ENCODE measurements at regions not wholly inside any gene's neighbourhood (a gene's known extent, or its start where the extent isn't known, plus 50 kb on each side); places are given as distances from the start of the nearest gene placed in this dataset.

GRCh38 chr13:100854006-100854405, 179.4 kb upstream of the TMTC4 start:
- DNase-seq (no peak), ATAC-seq (no peak)

- DNase-seq: no peak
- no peak for ATAC-seq
Measured at GRCh38 chr13:100853434-100853833, 178.8 kb upstream of the TMTC4 start.

- DNase-seq (no peak), ATAC-seq (no peak)
Measured at GRCh38 chr13:100852146-100852545, 177.6 kb upstream of the TMTC4 start.

GRCh38 chr13:100848304-100848703, 173.7 kb upstream of the TMTC4 start:
- DNase-seq (no peak), ATAC-seq (no peak)

DNA sequence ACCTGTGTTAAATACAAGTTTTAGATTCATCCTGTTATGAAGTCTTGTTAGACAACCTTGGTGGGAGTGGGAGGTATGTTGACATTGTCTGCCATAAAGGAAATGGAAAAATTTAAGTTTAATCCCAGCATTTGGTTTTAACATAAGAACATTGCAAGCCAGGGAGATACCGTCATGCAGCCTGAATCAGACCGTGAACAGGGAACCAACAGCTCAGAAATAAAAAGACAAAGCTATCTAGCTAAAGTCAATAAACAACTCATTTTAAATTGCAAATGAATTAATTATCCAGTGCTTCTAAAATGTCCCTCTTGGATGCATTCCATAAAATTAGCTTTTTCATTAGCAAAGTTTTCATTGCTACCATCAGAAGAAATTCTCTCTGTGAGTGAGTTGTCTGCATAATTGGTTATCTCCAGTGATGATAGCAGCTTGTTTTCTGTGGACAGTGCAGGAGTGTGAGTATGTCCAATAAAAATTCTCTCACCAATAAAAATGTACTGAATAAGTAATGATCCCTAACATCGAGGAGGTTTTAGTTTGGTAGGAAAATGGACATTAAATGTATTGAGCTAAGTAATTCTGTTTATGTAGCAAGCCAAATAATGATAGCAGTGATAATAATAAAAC, 170.6 kb upstream of the TMTC4 start:
- ATAC-seq: no peak
- DNase-seq: no peak

- DNase-seq (no peak), ATAC-seq (no peak)
Measured at GRCh38 chr13:100842136-100842535, 167.5 kb upstream of the TMTC4 start.

- DNase-seq (no peak), ATAC-seq (no peak)
Measured at GRCh38 chr13:100838387-100838786, 163.8 kb upstream of the TMTC4 start.

- no peak for DNase-seq
- no peak for ATAC-seq
Measured at GRCh38 chr13:100837631-100838030, 163.0 kb upstream of the TMTC4 start.

GRCh38 chr13:100836711-100837110, 162.1 kb upstream of the TMTC4 start:
- DNase-seq: no peak
- no peak for ATAC-seq

GRCh38 chr13:100835695-100836094, 161.1 kb upstream of the TMTC4 start:
- DNase-seq (no peak), ATAC-seq (no peak)

DNA sequence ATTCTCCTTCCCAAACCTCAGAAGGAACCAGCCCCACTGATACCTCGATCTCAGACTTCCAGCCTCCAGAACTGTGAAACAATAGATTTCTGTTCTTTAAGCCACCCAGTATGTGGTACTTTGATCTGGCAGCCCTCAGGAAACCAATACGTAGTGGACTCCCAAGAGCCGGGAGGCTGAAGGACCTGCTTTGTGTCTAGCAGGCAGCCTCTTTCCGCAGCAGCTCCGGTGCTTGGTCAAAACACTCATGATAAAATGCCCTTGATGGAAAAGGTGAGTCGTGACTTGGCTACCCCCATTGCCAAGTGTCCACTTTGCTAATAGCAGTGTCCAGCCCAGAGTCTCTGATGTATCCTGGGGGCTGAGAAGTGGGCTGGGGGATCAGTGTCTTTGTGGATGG, 158.8 kb upstream of the TMTC4 start:
- DNase-seq (no peak), ATAC-seq (no peak)

GRCh38 chr13:100828226-100828625, 153.6 kb upstream of the TMTC4 start:
- DNase-seq: no peak
- no peak for ATAC-seq

GRCh38 chr13:100827489-100828176, 153.0 kb upstream of the TMTC4 start:
- DNase-seq (no peak), ATAC-seq (no peak)

GRCh38 chr13:100826441-100826840, 151.8 kb upstream of the TMTC4 start:
- no peak for ATAC-seq

DNA sequence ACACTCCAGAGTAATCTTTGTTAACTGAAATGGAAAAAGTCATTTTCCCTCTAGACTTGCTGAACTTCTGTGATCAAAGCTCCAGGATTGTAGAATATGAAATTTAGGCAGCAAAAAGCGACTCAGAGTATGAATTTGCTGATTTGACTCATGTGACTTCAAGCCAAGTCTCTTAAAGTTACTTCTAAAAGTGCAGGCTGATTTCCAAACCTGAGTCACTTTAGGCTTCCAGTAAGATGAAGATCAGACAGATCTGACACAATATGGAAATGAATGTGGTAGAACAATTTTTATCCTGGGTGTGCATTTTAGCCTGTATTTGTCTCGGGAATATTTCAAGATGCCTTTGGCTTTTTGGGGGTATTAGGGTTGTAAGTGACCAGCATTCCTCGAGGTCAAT, 151.0 kb upstream of the TMTC4 start:
- DNase-seq (no peak), ATAC-seq (no peak)

More at GRCh38 chr13:100826441-100826840, 151.8 kb upstream of the TMTC4 start:
- no peak for DNase-seq

GRCh38 chr13:100824366-100824765, 149.8 kb upstream of the TMTC4 start:
- DNase-seq (no peak), ATAC-seq (no peak)

DNA sequence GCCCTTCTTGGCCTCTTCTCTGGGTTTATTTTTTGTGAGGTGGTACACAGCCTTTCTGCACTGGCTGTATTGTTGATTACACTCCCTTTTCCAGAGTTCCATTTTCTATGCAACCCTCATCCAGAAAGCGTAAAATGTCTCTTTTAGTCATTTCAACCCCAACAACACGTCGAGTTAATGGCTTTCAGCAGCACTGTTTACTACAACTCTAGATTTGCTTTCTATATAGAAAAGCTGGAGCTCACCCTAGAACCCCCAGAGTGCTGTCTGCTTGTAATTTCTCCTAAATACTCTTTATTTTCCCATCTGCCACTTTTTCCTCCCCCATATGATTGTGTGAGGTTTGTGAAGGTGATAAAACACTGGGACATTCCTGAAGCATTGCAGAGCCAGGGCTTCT, 148.9 kb upstream of the TMTC4 start:
- DNase-seq (no peak), ATAC-seq (no peak)

GRCh38 chr13:100822871-100823443, 148.4 kb upstream of the TMTC4 start:
- ATAC-seq: no peak
- no peak for DNase-seq

DNA sequence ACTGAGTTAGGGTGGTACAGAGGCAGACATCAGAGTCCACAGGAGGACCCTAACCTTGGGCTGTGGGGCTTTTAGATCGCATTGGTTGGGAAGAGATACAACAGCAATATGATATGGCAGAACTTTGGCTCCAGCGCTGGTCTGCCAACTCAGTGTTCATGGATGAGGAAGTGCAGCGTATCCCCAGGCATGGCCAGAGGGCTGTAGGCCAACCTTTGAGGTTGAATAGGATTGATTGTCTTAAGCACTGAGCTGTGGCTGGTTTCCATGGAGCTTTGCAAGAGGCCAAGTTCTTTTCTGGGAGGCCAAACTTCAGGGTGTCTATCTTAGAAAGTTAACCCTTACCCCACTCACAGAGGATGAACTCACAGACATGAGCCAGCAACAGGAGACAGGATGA, 144.1 kb upstream of the TMTC4 start:
- ATAC-seq: no peak
- DNase-seq: no peak

GRCh38 chr13:100817928-100818327, 143.3 kb upstream of the TMTC4 start:
- DNase-seq (no peak), ATAC-seq (no peak)

DNA sequence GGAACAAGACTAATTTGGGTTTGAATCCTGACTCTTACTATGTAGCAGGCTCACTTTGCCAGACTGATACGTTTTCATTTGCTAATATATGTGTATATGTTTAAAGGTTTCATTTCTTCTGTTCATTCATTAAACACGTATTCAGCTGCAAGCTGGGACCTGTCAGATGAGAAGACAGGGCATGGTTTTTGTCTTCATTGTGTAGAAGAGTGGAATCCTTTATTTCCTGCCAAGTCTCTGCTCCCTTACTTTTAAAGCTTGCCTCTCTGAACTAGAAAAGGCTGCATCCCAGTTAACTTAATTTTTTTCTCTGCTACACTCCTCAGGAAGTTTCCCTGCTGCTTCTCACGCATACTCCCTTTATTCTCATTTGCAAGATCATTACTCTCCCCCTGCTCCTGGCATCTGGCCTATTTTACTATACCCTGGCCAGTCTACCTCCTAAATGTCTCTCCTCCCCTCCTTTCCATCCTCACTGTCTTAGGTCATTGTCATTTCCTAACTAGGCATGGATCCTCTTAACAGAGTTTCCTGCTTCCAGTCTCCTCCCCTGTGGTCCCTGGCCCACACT, 141.0 kb upstream of the TMTC4 start:
- DNase-seq: no peak
- no peak for ATAC-seq

- no peak for DNase-seq
Measured at GRCh38 chr13:100812982-100813584, 138.5 kb upstream of the TMTC4 start.

GRCh38 chr13:100811928-100812327, 137.3 kb upstream of the TMTC4 start:
- DNase-seq (no peak), ATAC-seq (no peak)

More at GRCh38 chr13:100812982-100813584, 138.5 kb upstream of the TMTC4 start:
- ATAC-seq: no peak

Data from stimulated activated naive CD8-positive, alpha-beta T cell treated with anti-CD3 and anti-CD28 coated beads, Interleukin-15, Interleukin-2, amounts not matched to agents 100 U/mL and 50 U/mL, for 24 hours (primary cell).